Hippocampal formation (tissue), 2 donors: ENCODE measurements at regions not wholly inside any gene's neighbourhood (a gene's known extent, or its start where the extent isn't known, plus 50 kb on each side); places are given as distances from the start of the nearest gene placed in this dataset.
"Not testable (repeated sequence)": the region's sequence is repeated elsewhere in the genome, so short reads cannot be mapped to it uniquely, and the experiment has no call there.

Source experiments
- DNase-seq, 2 donors: peaks; one replicate each; lab custom pipeline; 2025; lab: John Stamatoyannopoulos, UW

GRCh38 chr2:209049608-209050007, 374.2 kb upstream of the MAP2 start:
- no peak for DNase-seq

GRCh38 chr2:209062210-209062609, 361.6 kb upstream of the MAP2 start:
- DNase-seq: no peak

- DNase-seq: no peak
Observed at GRCh38 chr2:209070262-209070661, 353.6 kb upstream of the MAP2 start.

GRCh38 chr2:209073151-209073550, 350.7 kb upstream of the MAP2 start:
- no peak for DNase-seq

- peak in 1 of 2 donors; percentile 24 for DNase-seq
Observed at GRCh38 chr2:209074711-209075110, 349.1 kb upstream of the MAP2 start.

- no peak for DNase-seq
Observed at GRCh38 chr2:209076151-209076550, 347.7 kb upstream of the MAP2 start.

- DNase-seq: no peak
Observed at GRCh38 chr2:209086761-209087160, 337.1 kb upstream of the MAP2 start.

- no peak for DNase-seq
Observed at GRCh38 chr2:209091056-209091455, 332.8 kb upstream of the MAP2 start.

GRCh38 chr2:209094221-209094620, 329.6 kb upstream of the MAP2 start:
- no peak for DNase-seq

GRCh38 chr2:209095432-209095831, 328.4 kb upstream of the MAP2 start:
- no peak for DNase-seq

GRCh38 chr2:209097168-209097567, 326.7 kb upstream of the MAP2 start:
- no peak for DNase-seq

- DNase-seq: no peak
Observed at GRCh38 chr2:209102319-209102718, 321.5 kb upstream of the MAP2 start.

GRCh38 chr2:209113026-209113425, 310.8 kb upstream of the MAP2 start:
- DNase-seq: no peak

GRCh38 chr2:209114588-209115240, 309.1 kb upstream of the MAP2 start:
- no peak for DNase-seq

GRCh38 chr2:209121691-209122090, 302.2 kb upstream of the MAP2 start:
- DNase-seq: no peak

GRCh38 chr2:209125291-209125690, 298.6 kb upstream of the MAP2 start:
- DNase-seq: no peak

GRCh38 chr2:209138079-209138478, 285.8 kb upstream of the MAP2 start:
- DNase-seq: no peak

- no peak for DNase-seq
Observed at GRCh38 chr2:209141142-209141541, 282.7 kb upstream of the MAP2 start.

- DNase-seq: no peak
Observed at GRCh38 chr2:209141818-209142217, 282.0 kb upstream of the MAP2 start.

- DNase-seq: not testable (repeated sequence)
Observed at GRCh38 chr2:209145220-209145691, 278.6 kb upstream of the MAP2 start.

GRCh38 chr2:209145941-209146681, 277.7 kb upstream of the MAP2 start:
- peak in 1 of 2 donors; percentile 29 for DNase-seq

GRCh38 chr2:209146682-209147320, 277.0 kb upstream of the MAP2 start:
- no peak for DNase-seq

- DNase-seq: no peak
Observed at GRCh38 chr2:209147981-209148380, 275.9 kb upstream of the MAP2 start.
